HepG2 (cell line): ENCODE measurements at regions not wholly inside any gene's neighbourhood (a gene's known extent, or its start where the extent isn't known, plus 50 kb on each side); places are given as distances from the start of the nearest gene placed in this dataset.

Experiments used
- ATAC-seq: fragments of 200-7000 bp; cut with Tn5 transposase; 3 replicates; pipeline ENCODE4 v1.9.1; 2020; ENCODE audit warnings: mild to moderate bottlenecking, moderate library complexity
- BruUV-seq: library from RNA; stranded (reverse); fragments of 400-500 nt; replicated peaks from 2 replicates; lab custom pipeline; 2021; lab: Mats Ljungman, UMichigan
- CTCF ChIA-PET: fragments of 300-600 bp; formaldehyde crosslinking; extraction: SDS; loops from one replicate; lab custom pipeline; 2021; ENCODE audit warnings: low total read pairs, inconsistent platforms, low intra/inter-chr PET ratio; lab: Yijun Ruan, JAX
- POLR2A ChIA-PET: fragments of 350-600 bp; sonication (Branson Sonifier 250); formaldehyde crosslinking; loops from one replicate; lab custom pipeline; 2020; ENCODE audit warnings: antibody characterized with exemption, inconsistent platforms; lab: Yijun Ruan, JAX
- DNase-seq: peaks from one replicate; pipeline ENCODE4 v3.0.0-alpha.2; 2015; ENCODE audit warnings: low spot score
- FAIRE-seq: peaks from 3 replicates; lab custom pipeline; 2011; peaks lifted over from hg19 to GRCh38; lab: Jason Lieb, UNC
- H2AFZ ChIP-seq: one replicate; pipeline ENCODE4 v1.6.1; 2011; ENCODE audit warnings: low read length, inconsistent platforms
- H3K27ac ChIP-seq: fragments of 300-600 bp; 3 replicates; pipeline ENCODE4 v1.8.0; 2011; ENCODE audit warnings: mixed run types, mild to moderate bottlenecking, mixed read lengths, low read length, inconsistent platforms; ENCODE audit not compliant: insufficient read depth; ENCODE audit errors: extremely low read length
- H3K27me3 ChIP-seq, 2 experiments: fragments of 200-600 bp in 1 of 2; 2 replicates in 1 of 2; 3 replicates in 1 of 2; pipeline versions ENCODE4 v1.6.0 to v1.8.0; 2011; ENCODE audit warnings: low read length in 2 of 2, mild to moderate bottlenecking in 2 of 2, moderate library complexity in 2 of 2, inconsistent platforms in 1 of 2; ENCODE audit not compliant: insufficient read depth in 2 of 2, control insufficient read depth in 1 of 2
- H3K36me3 ChIP-seq, 2 experiments: fragments of 200-600 bp in 1 of 2; replicated peaks in 1 of 2; 2 replicates in 1 of 2; 3 replicates in 1 of 2; pipeline versions ENCODE4 v1.5.1 to v1.8.0; 2011; ENCODE audit warnings: low read length in 2 of 2, inconsistent platforms in 1 of 2; ENCODE audit not compliant: insufficient read depth in 2 of 2, control insufficient read depth in 1 of 2
- H3K4me1 ChIP-seq: 2 replicates; pipeline ENCODE4 v1.5.1; 2012; ENCODE audit warnings: low read length, inconsistent platforms; ENCODE audit not compliant: insufficient read depth
- H3K4me2 ChIP-seq: 2 replicates; pipeline ENCODE4 v1.6.0; 2011; ENCODE audit warnings: low read depth, low read length, inconsistent platforms
- H3K4me3 ChIP-seq, 3 experiments: fragments of 200-600 bp in 1 of 3; sonication (generic), shearing (Covaris generic) in 1 of 3; replicated peaks in 1 of 3; 2 replicates each; pipeline ENCODE4 v1.5.1; 2011 to 2016; ENCODE audit warnings: low read length in 3 of 3, inconsistent platforms in 2 of 3, low read depth in 2 of 3, mild to moderate bottlenecking in 2 of 3, control low read depth in 1 of 3, mixed read lengths in 1 of 3; ENCODE audit not compliant: insufficient read depth in 1 of 3
- H3K79me2 ChIP-seq: one replicate; pipeline ENCODE4 v1.6.1; 2011; ENCODE audit warnings: low read length, inconsistent platforms; ENCODE audit not compliant: insufficient read depth
- H3K9ac ChIP-seq: 2 replicates; pipeline ENCODE4 v1.6.0; 2011; ENCODE audit warnings: mild to moderate bottlenecking, low read depth, low read length, inconsistent platforms; ENCODE audit not compliant: insufficient read depth
- H3K9me3 ChIP-seq: 2 replicates; pipeline ENCODE4 v1.5.1; 2012; ENCODE audit warnings: mild to moderate bottlenecking, low read length
- H4K20me1 ChIP-seq: 2 replicates; pipeline ENCODE4 v1.6.0; 2011; ENCODE audit warnings: inconsistent platforms, mild to moderate bottlenecking, low read length, moderate library complexity; ENCODE audit not compliant: insufficient read depth
- CAMTA2 ChIP-seq: sonication (generic); formaldehyde crosslinking; IDR thresholded peaks from 2 replicates; pipeline ENCODE4 v1.4.0; 2020; ENCODE audit warnings: mild to moderate bottlenecking, missing genetic modification reagents, borderline replicate concordance
- CENPX ChIP-seq: sonication (generic); formaldehyde crosslinking; IDR thresholded peaks from 2 replicates; pipeline ENCODE4 v1.9.0; 2021; ENCODE audit warnings: mild to moderate bottlenecking, missing genetic modification reagents, moderate library complexity
- GATAD2A ChIP-seq: IDR thresholded peaks from 2 replicates; pipeline ENCODE4 v1.6.1; 2016
- HDAC1 ChIP-seq: sonication (generic); formaldehyde crosslinking; IDR thresholded peaks from 2 replicates; pipeline ENCODE4 v1.5.1; 2020; ENCODE audit warnings: mild to moderate bottlenecking, missing genetic modification reagents
- HOXD1 ChIP-seq: sonication (generic); formaldehyde crosslinking; IDR thresholded peaks from 2 replicates; pipeline ENCODE4 v1.5.0; 2020; ENCODE audit warnings: missing genetic modification reagents
- IKZF1 ChIP-seq: fragments of 450-650 bp; IDR thresholded peaks from 2 replicates; pipeline ENCODE4 v1.7.1; 2016
- PRDM10 ChIP-seq: sonication (generic); formaldehyde crosslinking; IDR thresholded peaks from 2 replicates; pipeline ENCODE4 v1.4.0; 2020; ENCODE audit warnings: low read depth, missing genetic modification reagents
- RFXANK ChIP-seq: IDR thresholded peaks from 2 replicates; pipeline ENCODE4 v1.6.1; 2016
- RNF2 ChIP-seq: fragments of 450-650 bp; conservative IDR thresholded peaks from 2 replicates; pipeline ENCODE4 v1.6.1; 2016; ENCODE audit warnings: low read depth
- ZNF235 ChIP-seq: sonication (generic); formaldehyde crosslinking; IDR thresholded peaks from 2 replicates; pipeline ENCODE4 v1.8.1; 2023; ENCODE audit warnings: mild to moderate bottlenecking, missing genetic modification reagents, borderline replicate concordance
- ZNF24 ChIP-seq: fragments of 450-650 bp; IDR thresholded peaks from 2 replicates; pipeline ENCODE4 v1.6.1; 2017; ENCODE audit warnings: antibody characterized with exemption, mild to moderate bottlenecking
- ZNF678 ChIP-seq: sonication (generic); formaldehyde crosslinking; IDR thresholded peaks from 2 replicates; pipeline ENCODE4 v1.4.0; 2020; ENCODE audit warnings: mild to moderate bottlenecking, missing genetic modification reagents
- ZNF75D ChIP-seq: sonication (generic); formaldehyde crosslinking; IDR thresholded peaks from 2 replicates; pipeline ENCODE4 v1.8.1; 2023; ENCODE audit warnings: missing genetic modification reagents, mild to moderate bottlenecking, borderline replicate concordance
- ZNF782 ChIP-seq: sonication (generic); formaldehyde crosslinking; IDR thresholded peaks from 2 replicates; pipeline ENCODE4 v1.4.0; 2020; ENCODE audit warnings: missing genetic modification reagents, mild to moderate bottlenecking, borderline replicate concordance
- WGBS: methylation state at CpG from one replicate; pipeline ENCODE4 v1.1.6; 2017; ENCODE audit warnings: low lambda C conversion rate; 5-methylcytosine and 5-hydroxymethylcytosine counted together
- in situ Hi-C: cut with HindIII; loops from 2 replicates; pipeline ENCODE4 v1.10.0; 2017; ENCODE audit warnings: low pct_unique_long_range_greater_than_20kb; ENCODE audit not compliant: extremely low pct_ligation_motif_present
- intact Hi-C: fragments of 100-400 bp; cut with micrococcal nuclease; formaldehyde crosslinking; loops from one replicate; pipeline ENCODE4 v1.10.0; 2022; ENCODE audit not compliant: unreplicated experiment
- TF ChIP-seq, protein P1 (sequence below): sonication (generic); formaldehyde crosslinking; IDR thresholded peaks from 2 replicates; pipeline ENCODE4 v1.8.1; 2022; ENCODE audit warnings: low read depth, mild to moderate bottlenecking, missing genetic modification reagents
- TF ChIP-seq, protein P2 (sequence below): sonication (generic); formaldehyde crosslinking; IDR thresholded peaks from 2 replicates; pipeline ENCODE4 v1.5.1; 2020; ENCODE audit warnings: mild to moderate bottlenecking, missing genetic modification reagents, moderate library complexity

DNA sequence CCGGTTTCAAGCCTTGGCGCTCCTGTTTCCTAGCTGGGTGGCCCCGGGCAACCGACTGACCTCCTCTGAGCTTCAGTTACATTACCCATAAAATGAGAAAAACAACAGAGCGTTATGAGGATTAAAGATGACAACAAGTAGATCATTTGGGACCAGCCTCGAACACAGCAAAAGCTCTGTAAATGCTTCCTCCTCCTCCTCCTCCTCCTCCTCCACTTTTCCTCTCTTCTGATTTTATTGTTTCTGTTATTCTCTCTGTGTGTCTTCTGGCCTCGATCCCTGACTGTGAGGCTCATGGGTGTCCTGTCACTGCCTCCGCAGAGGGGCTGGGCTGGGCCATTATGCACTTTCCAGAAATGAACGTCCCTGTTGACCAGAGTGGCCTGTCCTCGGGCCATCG is 176.2 kb downstream of the URI1 start:
- DNase-seq (no peak), ATAC-seq (no peak), FAIRE-seq (no peak)
- Histone ChIP-seq H4K20me1 (no peaks in the 10 kb centered on the region), H2AFZ (no peak overlapping the region), H3K4me1 (no peaks in the 10 kb centered on the region), H3K4me2 (no peak overlapping the region), H3K4me3 (no peak overlapping the region), H3K27ac (no peak overlapping the region), H3K79me2 (no peaks in the 10 kb centered on the region), H3K9ac (no peak overlapping the region), H3K27me3 (peaks cover 0 to 19% of the 10 kb centered on the region in 2 experiments; a peak in 4 of 5 replicates), H3K9me3 (no peaks in the 10 kb centered on the region), H3K36me3 (no peaks in the 10 kb centered on the region)
- WGBS: 44% methylated on average over 11 of the region's 11 CpGs
- ChIA-PET CTCF (no interaction called here), POLR2A (no interaction called here)
- BruUV-seq: no TSS peak
- intact Hi-C loops: no loop called here
- in situ Hi-C loops: no loop called here
- TF ChIP-seq ZNF235 (CRISPR knock-in tag) (no peak), RFXANK (CRISPR knock-in tag) (no peak), RNF2 (no peak), CAMTA2 (CRISPR knock-in tag) (no peak), IKZF1 (no peak), ZNF678 (CRISPR knock-in tag) (no peak), HOXD1 (no peak), HDAC1 (CRISPR knock-in tag) (no peak), ZNF75D (CRISPR knock-in tag) (no peak), GATAD2A (no peak), PRDM10 (CRISPR knock-in tag) (no peak), ZNF782 (no peak), ZNF24 (no peak), CENPX (CRISPR knock-in tag) (no peak)
- TF ChIP-seq, protein P1, sequence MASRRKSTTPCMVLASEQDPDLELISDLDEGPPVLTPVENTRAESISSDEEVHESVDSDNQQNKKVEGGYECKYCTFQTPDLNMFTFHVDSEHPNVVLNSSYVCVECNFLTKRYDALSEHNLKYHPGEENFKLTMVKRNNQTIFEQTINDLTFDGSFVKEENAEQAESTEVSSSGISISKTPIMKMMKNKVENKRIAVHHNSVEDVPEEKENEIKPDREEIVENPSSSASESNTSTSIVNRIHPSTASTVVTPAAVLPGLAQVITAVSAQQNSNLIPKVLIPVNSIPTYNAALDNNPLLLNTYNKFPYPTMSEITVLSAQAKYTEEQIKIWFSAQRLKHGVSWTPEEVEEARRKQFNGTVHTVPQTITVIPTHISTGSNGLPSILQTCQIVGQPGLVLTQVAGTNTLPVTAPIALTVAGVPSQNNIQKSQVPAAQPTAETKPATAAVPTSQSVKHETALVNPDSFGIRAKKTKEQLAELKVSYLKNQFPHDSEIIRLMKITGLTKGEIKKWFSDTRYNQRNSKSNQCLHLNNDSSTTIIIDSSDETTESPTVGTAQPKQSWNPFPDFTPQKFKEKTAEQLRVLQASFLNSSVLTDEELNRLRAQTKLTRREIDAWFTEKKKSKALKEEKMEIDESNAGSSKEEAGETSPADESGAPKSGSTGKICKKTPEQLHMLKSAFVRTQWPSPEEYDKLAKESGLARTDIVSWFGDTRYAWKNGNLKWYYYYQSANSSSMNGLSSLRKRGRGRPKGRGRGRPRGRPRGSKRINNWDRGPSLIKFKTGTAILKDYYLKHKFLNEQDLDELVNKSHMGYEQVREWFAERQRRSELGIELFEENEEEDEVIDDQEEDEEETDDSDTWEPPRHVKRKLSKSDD (CRISPR knock-in tag): no peak
- TF ChIP-seq, protein P2, sequence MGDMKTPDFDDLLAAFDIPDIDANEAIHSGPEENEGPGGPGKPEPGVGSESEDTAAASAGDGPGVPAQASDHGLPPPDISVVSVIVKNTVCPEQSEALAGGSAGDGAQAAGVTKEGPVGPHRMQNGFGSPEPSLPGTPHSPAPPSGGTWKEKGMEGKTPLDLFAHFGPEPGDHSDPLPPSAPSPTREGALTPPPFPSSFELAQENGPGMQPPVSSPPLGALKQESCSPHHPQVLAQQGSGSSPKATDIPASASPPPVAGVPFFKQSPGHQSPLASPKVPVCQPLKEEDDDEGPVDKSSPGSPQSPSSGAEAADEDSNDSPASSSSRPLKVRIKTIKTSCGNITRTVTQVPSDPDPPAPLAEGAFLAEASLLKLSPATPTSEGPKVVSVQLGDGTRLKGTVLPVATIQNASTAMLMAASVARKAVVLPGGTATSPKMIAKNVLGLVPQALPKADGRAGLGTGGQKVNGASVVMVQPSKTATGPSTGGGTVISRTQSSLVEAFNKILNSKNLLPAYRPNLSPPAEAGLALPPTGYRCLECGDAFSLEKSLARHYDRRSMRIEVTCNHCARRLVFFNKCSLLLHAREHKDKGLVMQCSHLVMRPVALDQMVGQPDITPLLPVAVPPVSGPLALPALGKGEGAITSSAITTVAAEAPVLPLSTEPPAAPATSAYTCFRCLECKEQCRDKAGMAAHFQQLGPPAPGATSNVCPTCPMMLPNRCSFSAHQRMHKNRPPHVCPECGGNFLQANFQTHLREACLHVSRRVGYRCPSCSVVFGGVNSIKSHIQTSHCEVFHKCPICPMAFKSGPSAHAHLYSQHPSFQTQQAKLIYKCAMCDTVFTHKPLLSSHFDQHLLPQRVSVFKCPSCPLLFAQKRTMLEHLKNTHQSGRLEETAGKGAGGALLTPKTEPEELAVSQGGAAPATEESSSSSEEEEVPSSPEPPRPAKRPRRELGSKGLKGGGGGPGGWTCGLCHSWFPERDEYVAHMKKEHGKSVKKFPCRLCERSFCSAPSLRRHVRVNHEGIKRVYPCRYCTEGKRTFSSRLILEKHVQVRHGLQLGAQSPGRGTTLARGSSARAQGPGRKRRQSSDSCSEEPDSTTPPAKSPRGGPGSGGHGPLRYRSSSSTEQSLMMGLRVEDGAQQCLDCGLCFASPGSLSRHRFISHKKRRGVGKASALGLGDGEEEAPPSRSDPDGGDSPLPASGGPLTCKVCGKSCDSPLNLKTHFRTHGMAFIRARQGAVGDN (CRISPR knock-in tag): no peak
